ENCODE measurements at regions not wholly inside any gene's neighbourhood (a gene's known extent, or its start where the extent isn't known, plus 50 kb on each side); places are given as distances from the start of the nearest gene placed in this dataset.

GRCh38 chr10:128505346-128505745, 379.1 kb upstream of the MKI67 start:
- no peak for DNase-seq

DNA sequence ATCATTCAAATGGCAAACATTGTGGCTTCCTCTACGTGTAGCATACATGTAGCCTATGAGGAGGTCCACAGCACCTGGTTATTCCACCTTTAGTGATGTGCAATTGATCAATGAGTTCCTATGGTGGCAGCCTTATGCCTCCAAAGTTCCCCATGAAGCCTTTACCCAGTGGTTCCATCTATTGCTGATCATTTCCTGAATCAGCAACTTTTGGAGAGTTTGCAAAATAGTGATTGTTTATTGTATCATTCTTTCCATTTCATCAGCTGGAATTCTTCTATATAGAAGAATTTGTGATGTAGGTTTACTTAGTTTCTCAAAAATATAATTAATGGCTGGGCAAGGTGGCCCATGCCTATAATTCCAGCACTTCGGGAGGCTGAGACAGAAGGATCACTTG, 380.2 kb upstream of the MKI67 start:
- no peak for DNase-seq

DNA sequence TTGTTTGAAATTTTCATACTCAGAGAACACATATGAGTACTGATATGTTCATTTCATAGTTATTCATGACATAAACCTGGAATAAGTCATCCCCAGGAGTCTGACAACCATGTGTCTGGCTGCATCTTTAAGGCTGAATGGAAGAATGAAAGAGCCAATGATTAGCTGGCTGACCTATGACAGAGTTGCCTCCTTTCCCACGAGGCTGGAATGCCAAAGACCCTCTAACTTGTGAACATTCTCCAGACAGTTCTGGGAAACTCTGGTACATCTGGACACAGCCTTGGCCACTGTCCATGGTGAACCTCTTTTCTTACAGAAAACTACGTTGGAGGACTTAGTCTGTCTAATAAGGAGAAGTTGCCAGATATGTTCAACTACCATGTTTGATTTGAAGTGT, 380.8 kb upstream of the MKI67 start:
- no peak for DNase-seq

DNA sequence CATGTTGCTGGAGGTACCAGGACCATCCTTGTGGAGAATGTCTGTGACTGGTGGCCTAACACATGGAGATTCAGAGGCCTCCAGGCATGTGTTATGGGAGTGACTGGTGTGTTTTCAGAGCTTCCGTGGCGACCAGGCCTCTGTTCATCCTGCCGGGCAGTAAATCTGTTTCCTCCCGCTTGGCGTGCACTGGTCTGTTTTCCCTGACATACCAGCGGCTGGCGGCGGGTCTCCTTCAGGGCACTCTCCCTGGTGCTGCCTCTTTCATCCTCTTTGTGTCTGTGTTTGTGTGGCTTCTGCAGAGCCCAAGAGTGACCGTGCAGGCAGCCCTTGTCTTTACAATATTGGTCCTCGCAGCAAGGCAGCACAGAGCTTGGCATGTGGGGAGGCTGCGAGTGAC, 385.1 kb upstream of the MKI67 start:
- no peak for DNase-seq

DNA sequence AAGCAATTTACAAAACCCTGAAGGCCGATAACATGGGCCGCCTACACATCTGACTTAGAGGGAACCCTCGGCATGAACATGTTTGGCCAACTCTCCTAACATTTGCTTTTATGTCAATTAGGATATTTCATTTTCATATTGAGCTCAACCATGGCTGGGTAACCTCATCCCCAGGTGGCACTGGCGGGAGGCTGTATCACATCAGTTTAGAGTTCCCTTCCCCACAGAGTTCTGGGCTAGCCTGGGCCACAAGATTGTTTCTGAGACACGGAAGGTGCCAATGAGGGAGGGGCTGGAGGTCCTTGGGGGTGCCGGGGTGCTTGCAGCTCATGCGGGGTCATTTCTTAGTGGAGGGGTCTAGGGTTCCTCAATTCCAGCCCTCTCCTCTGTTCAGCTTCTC, 386.5 kb upstream of the MKI67 start:
- no peak for DNase-seq

DNA sequence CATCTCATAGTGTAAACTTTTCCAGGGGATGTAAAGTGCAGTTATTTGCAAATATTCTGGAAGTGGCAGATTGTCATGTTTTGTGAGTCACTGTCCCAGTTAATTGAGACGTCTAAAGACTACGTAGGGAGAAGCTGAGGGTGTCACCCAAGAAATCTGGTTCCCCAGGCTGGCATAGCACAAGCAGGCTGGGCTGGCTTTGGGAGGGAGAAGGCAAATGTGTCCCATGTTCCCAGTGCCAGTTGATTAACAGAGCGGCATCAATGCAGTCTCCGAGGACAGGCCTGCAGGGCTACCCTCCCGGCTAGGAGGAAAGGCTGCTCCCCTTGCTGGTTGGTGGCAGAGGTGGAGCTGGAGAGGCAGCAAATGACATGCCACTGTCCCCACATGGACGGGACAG, 388.3 kb upstream of the MKI67 start:
- no peak for DNase-seq

GRCh38 chr10:128516180-128516579, 390.0 kb upstream of the MKI67 start:
- no peak for DNase-seq

GRCh38 chr10:128517167-128517566, 390.9 kb upstream of the MKI67 start:
- no peak for DNase-seq

DNA sequence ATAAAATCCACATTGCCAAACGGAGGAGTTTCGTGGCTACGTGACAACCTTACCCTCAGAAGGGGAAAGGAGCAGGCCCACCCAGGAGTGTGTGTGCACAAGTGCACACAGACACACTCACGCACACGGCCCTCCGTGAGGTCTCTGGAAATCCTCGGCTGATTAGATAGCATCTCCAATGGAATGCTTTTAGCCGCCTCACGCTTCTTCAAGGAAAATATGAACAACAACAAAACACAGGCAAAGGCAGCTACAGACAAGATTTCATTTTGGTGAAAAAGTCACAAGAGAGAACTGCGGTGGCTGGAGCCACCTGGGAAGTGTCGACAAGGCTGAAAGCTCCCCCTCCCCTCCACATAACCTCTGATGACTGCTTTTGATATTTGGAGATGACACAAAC, 391.8 kb upstream of the MKI67 start:
- no peak for DNase-seq

DNA sequence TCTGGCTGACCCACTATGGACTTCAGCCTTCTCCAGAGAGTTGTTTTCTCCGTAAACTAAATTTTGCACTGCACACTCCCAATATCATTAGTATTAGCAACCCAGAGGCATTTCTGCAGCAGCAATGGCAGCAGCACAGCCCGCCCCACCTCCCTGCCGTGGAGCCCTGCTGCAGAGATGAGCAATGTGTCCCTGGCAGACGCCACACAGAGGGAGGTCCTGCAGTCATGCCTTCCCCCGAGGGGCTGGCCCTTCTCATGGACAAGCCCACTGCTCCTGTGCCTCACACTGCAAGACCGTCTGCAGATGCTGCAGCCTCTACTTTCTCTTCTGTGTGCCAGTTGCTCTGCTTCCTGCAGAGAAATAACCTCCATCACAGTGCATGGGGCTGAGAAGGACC, 393.4 kb upstream of the MKI67 start:
- no peak for DNase-seq

DNA sequence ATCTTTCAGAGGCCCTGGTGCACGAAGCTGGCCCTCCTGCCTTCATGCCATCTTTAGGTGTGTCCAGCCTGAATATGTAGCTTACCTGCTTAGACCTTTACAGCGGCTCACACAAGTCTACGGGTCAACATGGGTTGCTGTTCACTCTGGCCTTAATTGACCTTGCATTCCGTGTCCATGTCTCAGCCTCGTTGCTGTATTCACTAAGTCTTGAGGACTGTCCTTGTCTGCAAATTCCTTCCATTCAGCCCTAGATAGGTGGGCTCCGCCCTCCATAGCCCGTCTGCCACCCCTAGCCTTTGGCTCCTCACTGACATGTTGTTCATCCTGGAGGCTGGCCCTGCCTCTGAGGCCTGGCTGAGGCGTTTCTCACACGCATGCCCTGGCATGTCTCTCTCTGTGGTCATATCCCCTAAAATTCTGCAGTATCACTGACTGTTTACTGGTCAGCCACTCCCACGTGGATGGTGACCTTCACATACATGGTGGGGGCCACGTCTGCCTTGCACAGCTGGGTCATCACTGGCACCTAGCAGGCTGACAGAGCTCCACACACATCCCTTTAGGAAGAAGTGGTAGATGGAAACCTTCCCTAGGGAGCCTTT, 394.1 kb upstream of the MKI67 start:
- no peak for DNase-seq

DNA sequence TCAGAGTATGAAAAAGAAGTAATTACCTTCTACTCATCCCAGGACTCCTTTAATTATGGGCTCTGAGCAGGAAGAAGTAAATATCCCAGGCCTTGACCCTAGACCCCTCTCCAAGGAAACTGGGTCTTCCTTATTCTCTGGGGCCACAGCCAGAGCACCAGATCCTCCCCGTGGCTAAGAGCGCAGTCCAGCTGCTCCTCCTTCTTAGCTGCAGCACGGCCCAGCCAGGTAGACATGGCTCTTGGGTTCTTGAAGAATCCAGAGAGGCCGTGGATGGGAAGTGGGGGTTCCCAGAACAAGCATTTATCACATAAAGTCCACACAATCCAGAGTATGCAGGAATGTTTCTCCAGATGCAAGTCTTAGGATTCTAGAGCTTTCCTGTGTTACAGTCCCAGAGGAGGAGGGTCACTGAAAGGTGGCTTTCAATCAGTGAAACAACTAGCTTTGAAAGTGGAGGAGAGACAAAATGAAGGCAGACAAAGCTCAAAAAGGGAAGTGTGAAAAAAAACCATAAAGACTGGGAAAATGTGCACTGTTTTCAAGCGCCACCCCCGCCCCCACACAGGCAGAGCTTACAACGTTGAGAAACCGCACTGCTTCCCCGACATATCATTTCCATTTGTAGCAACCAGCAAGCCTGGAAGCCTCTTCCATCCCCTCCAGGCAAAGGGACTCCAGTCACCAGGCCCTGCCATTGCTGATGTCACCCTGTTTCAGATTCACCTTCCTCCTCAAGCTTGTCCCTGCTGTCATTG, 396.5 kb upstream of the MKI67 start:
- DNase-seq = no peak

GRCh38 chr10:128525444-128525843, 399.2 kb upstream of the MKI67 start:
- DNase-seq = no peak

- DNase-seq = no peak
These were observed 399.7 kb upstream of the MKI67 start for GRCh38 chr10:128525936-128526335.

GRCh38 chr10:128526791-128527375, 400.7 kb upstream of the MKI67 start:
- DNase-seq = no peak

- DNase-seq = no peak
These were observed 401.5 kb upstream of the MKI67 start for GRCh38 chr10:128527711-128528110.

DNA sequence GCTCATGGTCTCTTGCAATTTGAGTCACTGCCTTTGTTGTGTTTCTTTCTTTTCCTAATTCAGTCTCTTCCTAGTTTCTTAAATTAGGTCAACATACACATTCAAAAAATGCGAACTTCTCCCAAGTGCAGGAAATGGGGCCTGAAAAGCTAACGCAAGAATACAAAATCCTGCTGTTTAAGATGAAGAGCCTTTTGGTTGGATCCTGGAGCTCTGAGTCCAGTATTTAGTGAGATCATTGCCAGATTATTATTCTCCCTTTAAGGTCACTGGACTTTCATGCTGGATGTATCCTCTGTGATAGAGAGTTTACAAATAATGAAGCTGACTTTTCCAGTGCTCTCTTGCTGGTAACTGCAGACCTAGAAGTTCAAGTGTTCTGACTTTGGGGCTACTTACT, 401.9 kb upstream of the MKI67 start:
- no peak for DNase-seq

DNA sequence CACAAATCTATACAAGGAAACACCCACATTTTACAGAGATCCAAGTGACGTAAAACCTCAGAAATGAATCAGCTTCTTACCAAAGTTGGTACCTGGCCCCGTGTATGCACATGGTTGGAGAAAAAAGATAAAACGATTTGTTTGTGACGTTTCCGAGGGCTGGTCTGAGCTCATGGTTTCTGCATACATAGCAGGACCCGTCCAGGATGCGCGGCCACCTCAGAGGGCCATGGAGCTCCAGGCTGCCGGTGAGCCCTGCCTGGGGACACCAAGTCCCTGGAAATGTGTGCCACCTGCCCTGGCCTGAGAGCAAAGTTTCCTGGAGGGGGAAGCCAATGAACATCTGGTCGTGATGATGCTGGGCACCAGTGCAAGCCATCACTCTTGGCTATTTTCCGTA, 402.6 kb upstream of the MKI67 start:
- DNase-seq = no peak

- DNase-seq = no peak
These were observed 403.0 kb upstream of the MKI67 start for GRCh38 chr10:128529225-128529624.

DNA sequence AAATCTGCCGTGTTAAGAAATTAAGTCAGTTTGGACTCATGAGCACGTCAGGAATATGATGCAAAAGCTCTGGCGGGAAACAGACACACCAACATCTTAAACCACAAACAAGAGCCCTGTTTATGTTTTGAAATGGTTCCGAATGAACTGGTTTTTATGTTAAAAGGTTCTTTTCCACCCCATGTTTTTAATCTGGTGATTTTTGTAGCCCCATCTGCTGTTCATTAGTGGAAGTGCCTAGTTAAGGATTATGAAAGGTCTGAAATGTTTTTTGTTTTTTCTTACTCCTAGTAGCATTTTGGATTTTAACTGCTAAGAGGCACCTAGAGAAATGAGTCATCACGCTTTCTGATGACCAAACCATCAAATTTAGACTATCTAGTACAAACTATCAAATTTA, 404.1 kb upstream of the MKI67 start:
- no peak for DNase-seq

DNA sequence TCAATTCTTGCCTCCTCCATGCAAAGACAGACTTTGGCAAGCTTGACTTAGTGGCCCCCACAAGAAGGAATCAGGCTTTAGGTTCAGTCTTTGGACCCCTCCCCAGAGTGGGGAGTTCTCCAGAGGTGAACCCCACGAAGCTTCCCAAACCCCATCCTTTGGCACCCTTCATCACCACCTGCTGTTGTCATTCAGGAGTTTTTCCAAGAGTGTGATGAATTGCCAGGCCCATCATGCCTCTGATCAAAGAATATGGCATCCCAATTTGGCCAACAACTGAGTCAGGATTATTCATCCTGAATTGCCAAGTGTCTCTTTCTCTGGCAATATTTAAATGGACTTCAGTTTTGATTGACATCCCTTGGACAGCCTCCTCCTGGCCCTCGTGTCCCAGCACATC, 404.7 kb upstream of the MKI67 start:
- DNase-seq = no peak

GRCh38 chr10:128534686-128535085, 408.5 kb upstream of the MKI67 start:
- no peak for DNase-seq

GRCh38 chr10:128536259-128536658, 410.0 kb upstream of the MKI67 start:
- DNase-seq = no peak

GRCh38 chr10:128537834-128538330, 411.7 kb upstream of the MKI67 start:
- DNase-seq = no peak
